GM12878 (cell line): ENCODE measurements at regions not wholly inside any gene's neighbourhood (a gene's known extent, or its start where the extent isn't known, plus 50 kb on each side); places are given as distances from the start of the nearest gene placed in this dataset.

ENCODE experiments used
- ATAC-seq: fragments of 200-7000 bp; cut with Tn5 transposase; 3 replicates; pipeline ENCODE4 v1.9.1; 2020; ENCODE audit warnings: mild to moderate bottlenecking, moderate library complexity
- BruUV-seq: library from RNA; stranded (reverse); fragments of 400-500 nt; replicated peaks from 2 replicates; lab custom pipeline; 2021; lab: Mats Ljungman, UMichigan
- CTCF ChIA-PET: fragments of 300-600 bp; sonication (Branson Sonifier 250); formaldehyde crosslinking; extraction: SDS; loops from one replicate; lab custom pipeline; 2021; ENCODE audit warnings: inconsistent platforms; lab: Yijun Ruan, JAX
- POLR2A ChIA-PET: fragments of 350-600 bp; formaldehyde crosslinking; extraction: SDS; loops from one replicate; lab custom pipeline; 2021; ENCODE audit warnings: inconsistent platforms; lab: Charles Lee
- RAD21 ChIA-PET: fragments of 300-600 bp; sonication (Branson Sonifier 250); formaldehyde crosslinking; loops from one replicate; lab custom pipeline; 2023; ENCODE audit warnings: antibody characterized with exemption; ENCODE audit not compliant: unreplicated experiment; lab: Charles Lee
- SMC1A ChIA-PET: fragments of 300-600 bp; sonication (Branson Sonifier 250); formaldehyde crosslinking; loops from one replicate; lab custom pipeline; 2023; ENCODE audit not compliant: unreplicated experiment, uncharacterized antibody; lab: Charles Lee
- DNase-seq: peaks from one replicate; pipeline ENCODE4 v3.0.0-alpha.2; 2011; ENCODE audit warnings: low read depth, low spot score
- FAIRE-seq: peaks from 3 replicates; lab custom pipeline; 2011; peaks lifted over from hg19 to GRCh38; lab: Jason Lieb, UNC
- H2AFZ ChIP-seq: 2 replicates; pipeline ENCODE4 v1.6.0; 2011; ENCODE audit warnings: low read depth, low read length, control low read depth; ENCODE audit not compliant: control insufficient read depth
- H3K27ac ChIP-seq: 2 replicates; pipeline ENCODE4 v1.5.1; 2011; ENCODE audit warnings: control low read depth; ENCODE audit not compliant: control insufficient read depth, insufficient read depth
- H3K27me3 ChIP-seq, 2 experiments: replicated peaks in 1 of 2; 2 replicates each; pipeline versions ENCODE4 v1.6.0 to v1.6.1; 2011; ENCODE audit warnings: low read length in 1 of 2; ENCODE audit not compliant: control insufficient read depth in 2 of 2, insufficient read depth in 2 of 2
- H3K36me3 ChIP-seq, 2 experiments: 2 replicates each; pipeline ENCODE4 v1.5.1; 2011; ENCODE audit warnings: low read length in 1 of 2; ENCODE audit not compliant: control insufficient read depth in 2 of 2, insufficient read depth in 2 of 2
- H3K4me1 ChIP-seq: 2 replicates; pipeline ENCODE4 v1.6.1; 2011; ENCODE audit warnings: mild to moderate bottlenecking, low read length, moderate library complexity, mixed read lengths; ENCODE audit not compliant: control insufficient read depth, insufficient read depth
- H3K4me2 ChIP-seq: 2 replicates; pipeline ENCODE4 v1.6.0; 2011; ENCODE audit warnings: control low read depth; ENCODE audit not compliant: control insufficient read depth, insufficient read depth
- H3K4me3 ChIP-seq: fragments of 200-600 bp; sonication (generic); 2 replicates; pipeline ENCODE4 v1.5.1; 2016
- H3K79me2 ChIP-seq: 2 replicates; pipeline ENCODE4 v1.6.0; 2011; ENCODE audit warnings: low read length; ENCODE audit not compliant: control insufficient read depth, insufficient read depth
- H3K9ac ChIP-seq: 2 replicates; pipeline ENCODE4 v1.8.0; 2011; ENCODE audit warnings: low read length, control low read depth, mixed read lengths; ENCODE audit not compliant: control insufficient read depth, insufficient read depth
- H3K9me3 ChIP-seq: replicated peaks from 3 replicates; pipeline ENCODE4 v1.5.1; 2011; ENCODE audit warnings: mild to moderate bottlenecking, low read length; ENCODE audit not compliant: control insufficient read depth, insufficient read depth
- H4K20me1 ChIP-seq: 2 replicates; pipeline ENCODE4 v1.6.0; 2011; ENCODE audit not compliant: control insufficient read depth, insufficient read depth
- ATF2 ChIP-seq: IDR thresholded peaks from 2 replicates; pipeline ENCODE4 v1.6.1; 2012; ENCODE audit warnings: low read length, inconsistent platforms
- ATF3 ChIP-seq: IDR thresholded peaks from 2 replicates; pipeline ENCODE4 v1.6.1; 2011; ENCODE audit warnings: low read depth, mild to moderate bottlenecking, low read length, moderate library complexity, borderline replicate concordance; ENCODE audit errors: extremely low read depth
- BHLHE40 ChIP-seq, 2 experiments: fragments of 450-650 bp in 1 of 2; IDR thresholded peaks; 2 replicates each; pipeline ENCODE4 v1.6.1; 2011 to 2017; ENCODE audit warnings: low read depth in 2 of 2, borderline replicate concordance in 1 of 2, improper control_type of control experiment in 1 of 2, low read length in 1 of 2, mild to moderate bottlenecking in 1 of 2
- CREM ChIP-seq: IDR thresholded peaks from 2 replicates; pipeline ENCODE4 v1.6.1; 2014; ENCODE audit warnings: antibody characterized with exemption, low read depth
- GATAD2B ChIP-seq: fragments of 450-650 bp; conservative IDR thresholded peaks from 2 replicates; pipeline ENCODE4 v1.6.1; 2017; ENCODE audit warnings: low read depth, mild to moderate bottlenecking, moderate library complexity
- HCFC1 ChIP-seq: fragments of 150-350 bp; IDR thresholded peaks from 2 replicates; pipeline ENCODE4 v1.6.1; 2014; ENCODE audit warnings: low read length
- JUND ChIP-seq: IDR thresholded peaks from 2 replicates; pipeline ENCODE4 v1.6.1; 2012; ENCODE audit warnings: low read depth, mild to moderate bottlenecking, low read length, improper control_type of control experiment, moderate library complexity
- KLF5 ChIP-seq: fragments of 450-650 bp; IDR thresholded peaks from 2 replicates; pipeline ENCODE4 v1.6.1; 2014; ENCODE audit warnings: mild to moderate bottlenecking; ENCODE audit not compliant: partially characterized antibody
- LARP7 ChIP-seq: fragments of 450-650 bp; IDR thresholded peaks from 2 replicates; pipeline ENCODE4 v1.6.1; 2017; ENCODE audit warnings: mild to moderate bottlenecking
- NFIC ChIP-seq: IDR thresholded peaks from 2 replicates; pipeline ENCODE4 v1.6.1; 2012; ENCODE audit warnings: low read depth, mild to moderate bottlenecking, inconsistent platforms, low read length, moderate library complexity
- POLR2A ChIP-seq: IDR thresholded peaks from 2 replicates; pipeline ENCODE4 v1.6.1; 2011; ENCODE audit warnings: low read depth, mild to moderate bottlenecking, low read length
- PRDM15 ChIP-seq: fragments of 450-650 bp; formaldehyde crosslinking; IDR thresholded peaks from 2 replicates; pipeline ENCODE4 v1.4.0; 2020; ENCODE audit warnings: mild to moderate bottlenecking, moderate library complexity
- SMAD5 ChIP-seq: IDR thresholded peaks from 2 replicates; pipeline ENCODE4 v1.6.1; 2016; ENCODE audit warnings: antibody characterized with exemption, low read depth
- SPI1 ChIP-seq: IDR thresholded peaks from 2 replicates; pipeline ENCODE4 v1.6.1; 2011; ENCODE audit warnings: low read depth, mild to moderate bottlenecking, low read length, moderate library complexity, borderline replicate concordance; ENCODE audit not compliant: insufficient read depth
- TAF1 ChIP-seq: IDR thresholded peaks from 2 replicates; pipeline ENCODE4 v1.6.1; 2011; ENCODE audit warnings: mild to moderate bottlenecking, low read depth, low read length, borderline replicate concordance
- TCF7 ChIP-seq: IDR thresholded peaks from 2 replicates; pipeline ENCODE4 v1.6.1; 2014; ENCODE audit warnings: antibody characterized with exemption, borderline replicate concordance
- WRNIP1 ChIP-seq: IDR thresholded peaks from 2 replicates; pipeline ENCODE4 v1.6.1; 2011; ENCODE audit warnings: low read depth, low read length, improper control_type of control experiment, borderline replicate concordance
- YY1 ChIP-seq: IDR thresholded peaks from 2 replicates; pipeline ENCODE4 v1.6.1; 2011; ENCODE audit warnings: low read depth, mild to moderate bottlenecking, low read length
- ZZZ3 ChIP-seq: IDR thresholded peaks from 2 replicates; pipeline ENCODE4 v1.6.1; 2011; ENCODE audit warnings: low read depth; ENCODE audit not compliant: control insufficient read depth, insufficient read length
- WGBS: methylation state at CpG from one replicate; pipeline ENCODE4 v1.1.6; 2016; ENCODE audit warnings: low lambda C conversion rate; ENCODE audit not compliant: insufficient replicate concordance, insufficient coverage; ENCODE audit errors: missing lambda C conversion rate; 5-methylcytosine and 5-hydroxymethylcytosine counted together
- in situ Hi-C: fragments of 300-500 bp; cut with MboI; formaldehyde crosslinking; loops from 9 replicates; pipeline ENCODE4 v1.14.3; 2018; ENCODE audit warnings: mixed read lengths
- intact Hi-C: fragments of 100-400 bp; cut with micrococcal nuclease; formaldehyde crosslinking; loops from one replicate; pipeline ENCODE4 v1.14.2; 2022; ENCODE audit not compliant: unreplicated experiment

GRCh38 chr14:97065305-97066067, 268.3 kb downstream of the VRK1 start:
- RAD21 ChIA-PET, result no interaction called here
- FAIRE-seq, result no peak
- ATAC-seq, result no peak

More at GRCh38 chr14:97065305-97066067, 268.3 kb downstream of the VRK1 start:
- in situ Hi-C loops, result no loop called here
- Histone ChIP-seq H3K4me3 (no peak overlapping the region), H3K27me3 (no peaks in the 10 kb centered on the region), H2AFZ (no peak overlapping the region), H3K79me2 (no peaks in the 10 kb centered on the region), H3K27ac (no peak overlapping the region), H3K9me3 (no peaks in the 10 kb centered on the region), H3K4me2 (no peak overlapping the region), H3K36me3 (no peaks in the 10 kb centered on the region), H3K9ac (no peak overlapping the region), H4K20me1 (no peaks in the 10 kb centered on the region), H3K4me1 (no peaks in the 10 kb centered on the region)
- TF ChIP-seq ZZZ3 (no peak), SPI1 (no peak), BHLHE40 (IDR thresholded peaks at IDR 0.05; ENCODE audit: borderline replicate concordance in 1 of 2, low read depth in 2 of 2, low read length in 1 of 2) (no peak), WRNIP1 (no peak), LARP7 (no peak), TAF1 (no peak), SMAD5 (no peak), CREM (no peak), YY1 (no peak), KLF5 (no peak), TCF7 (no peak), JUND (no peak), ATF2 (no peak), GATAD2B (no peak), PRDM15 (CRISPR knock-in tag) (no peak), HCFC1 (no peak), POLR2A (no peak), NFIC (no peak), ATF3 (no peak)
- ChIA-PET CTCF (no interaction called here), SMC1A (interaction anchor here (0.6 to 1.4 kb wide), 3 partner anchors 12 to 67 kb away, joined by 3 read pairs; no protein-coding TSS in a partner anchor), POLR2A (no interaction called here)
- 12% methylated on average over 7 of the region's 7 CpGs for WGBS
- no peak for DNase-seq
- intact Hi-C loops, result no loop called here
- BruUV-seq, result no TSS peak
